OCI-LY1 (cell line): ENCODE measurements at regions not wholly inside any gene's neighbourhood (a gene's known extent, or its start where the extent isn't known, plus 50 kb on each side); places are given as distances from the start of the nearest gene placed in this dataset.

ENCODE experiments used
- EZH2 ChIP-seq: fragments of 200-600 bp; sonication (generic), shearing (Covaris generic); IDR thresholded peaks from 2 replicates; pipeline ENCODE4 v1.8.0; 2017; ENCODE audit warnings: borderline replicate concordance, mixed run types, mild to moderate bottlenecking, antibody characterized with exemption, low read length, moderate library complexity, mixed read lengths
- TF ChIP-seq, protein P1 (sequence below): fragments of 200-600 bp; sonication (generic), shearing (Covaris generic); IDR thresholded peaks from 2 replicates; pipeline ENCODE4 v1.5.1; 2017; ENCODE audit warnings: mild to moderate bottlenecking, antibody characterized with exemption, low read length, moderate library complexity, mixed read lengths

DNA sequence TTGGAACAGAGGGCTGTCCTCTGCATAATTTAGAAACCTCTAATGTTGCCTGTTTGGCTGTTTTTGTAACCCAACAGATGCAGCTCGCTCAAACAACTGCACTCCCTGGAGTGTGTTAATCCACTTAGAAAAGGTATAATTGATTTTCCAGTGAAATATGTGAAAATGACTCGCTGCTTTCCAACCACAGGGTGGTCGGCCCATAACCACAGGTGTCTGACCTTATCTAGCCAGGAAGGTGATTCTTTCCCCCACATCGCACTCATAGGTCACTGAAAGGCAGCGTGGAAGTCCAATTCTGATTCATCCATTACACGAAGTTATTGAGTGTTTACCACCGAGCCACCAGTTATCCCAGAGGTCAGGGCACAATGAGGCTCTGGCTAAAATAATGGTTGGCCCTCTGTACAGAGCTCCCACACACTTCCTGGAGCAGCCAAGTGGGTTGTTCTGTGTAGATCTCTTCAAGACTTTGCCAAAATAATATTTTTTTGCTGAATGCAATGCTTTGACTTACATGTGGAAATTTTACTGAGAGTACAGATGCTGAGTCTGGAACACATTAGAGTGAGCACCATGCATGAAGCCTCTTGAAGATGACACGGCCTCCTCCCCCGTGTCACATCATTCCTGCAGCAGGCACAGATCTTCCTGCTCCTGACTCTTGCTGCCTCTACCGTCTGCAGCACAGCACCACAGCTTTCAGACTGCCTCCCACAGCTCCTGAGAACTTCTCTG, 396.2 kb downstream of the ZNF516 start:
- TF ChIP-seq, protein P1, sequence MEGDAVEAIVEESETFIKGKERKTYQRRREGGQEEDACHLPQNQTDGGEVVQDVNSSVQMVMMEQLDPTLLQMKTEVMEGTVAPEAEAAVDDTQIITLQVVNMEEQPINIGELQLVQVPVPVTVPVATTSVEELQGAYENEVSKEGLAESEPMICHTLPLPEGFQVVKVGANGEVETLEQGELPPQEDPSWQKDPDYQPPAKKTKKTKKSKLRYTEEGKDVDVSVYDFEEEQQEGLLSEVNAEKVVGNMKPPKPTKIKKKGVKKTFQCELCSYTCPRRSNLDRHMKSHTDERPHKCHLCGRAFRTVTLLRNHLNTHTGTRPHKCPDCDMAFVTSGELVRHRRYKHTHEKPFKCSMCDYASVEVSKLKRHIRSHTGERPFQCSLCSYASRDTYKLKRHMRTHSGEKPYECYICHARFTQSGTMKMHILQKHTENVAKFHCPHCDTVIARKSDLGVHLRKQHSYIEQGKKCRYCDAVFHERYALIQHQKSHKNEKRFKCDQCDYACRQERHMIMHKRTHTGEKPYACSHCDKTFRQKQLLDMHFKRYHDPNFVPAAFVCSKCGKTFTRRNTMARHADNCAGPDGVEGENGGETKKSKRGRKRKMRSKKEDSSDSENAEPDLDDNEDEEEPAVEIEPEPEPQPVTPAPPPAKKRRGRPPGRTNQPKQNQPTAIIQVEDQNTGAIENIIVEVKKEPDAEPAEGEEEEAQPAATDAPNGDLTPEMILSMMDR = no peak
- TF ChIP-seq EZH2 = no peak
